ENCODE measurements at regions not wholly inside any gene's neighbourhood (a gene's known extent, or its start where the extent isn't known, plus 50 kb on each side); places are given as distances from the start of the nearest gene placed in this dataset.
A peak's percentile ranks its signal among the peaks of the same experiment; 100 is the strongest.
"Not testable (repeated sequence)": the region's sequence is repeated elsewhere in the genome, so short reads cannot be mapped to it uniquely, and the experiment has no call there.

DNA sequence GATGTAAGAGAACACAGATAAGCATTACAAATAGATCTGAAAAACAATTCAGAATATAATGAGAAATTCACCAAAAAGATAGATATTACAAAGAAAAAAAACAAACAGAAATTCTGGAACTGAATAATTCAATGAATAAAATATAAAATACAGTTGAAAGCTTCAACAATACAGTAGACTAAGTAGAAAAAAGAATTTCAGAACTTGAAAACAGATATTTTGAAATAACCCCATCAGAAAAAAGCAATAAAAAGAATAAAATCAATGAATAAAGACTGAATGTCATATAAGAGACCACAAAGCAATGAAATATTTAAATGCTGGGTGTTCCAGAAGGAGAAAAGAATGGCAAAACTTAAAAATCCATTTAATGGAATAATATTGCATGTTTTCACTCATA, 611.4 kb upstream of the GHITM start:
- no peak for TF ChIP-seq POLR2A (IDR thresholded peaks at IDR 0.05; ENCODE audit: low read depth, low read length)
- no peak for DNase-seq (ENCODE audit: insufficient read length)
- no peak for FAIRE-seq

DNA sequence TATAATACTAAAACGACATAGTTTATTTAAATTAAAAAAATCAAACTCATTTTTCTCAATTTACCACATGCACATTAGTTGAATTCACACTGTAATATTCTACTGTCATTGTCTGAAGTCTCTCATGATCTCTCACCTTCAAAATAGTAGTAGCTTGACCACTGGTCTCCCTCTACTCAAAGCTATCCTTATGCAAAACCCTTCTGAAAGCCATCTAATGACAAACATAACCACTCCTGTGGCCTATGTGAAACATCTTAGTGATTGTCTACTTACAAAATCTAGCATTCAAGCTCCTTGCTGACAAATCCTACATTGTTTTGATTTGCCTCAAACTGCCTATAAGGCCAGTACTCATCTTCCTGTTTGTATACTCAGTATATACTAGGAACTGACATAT, 606.0 kb upstream of the GHITM start:
- TF ChIP-seq POLR2A (IDR thresholded peaks at IDR 0.05; ENCODE audit: low read depth, low read length) = no peak
- FAIRE-seq = peak; percentile 40
- no peak for DNase-seq (ENCODE audit: insufficient read length)

DNA sequence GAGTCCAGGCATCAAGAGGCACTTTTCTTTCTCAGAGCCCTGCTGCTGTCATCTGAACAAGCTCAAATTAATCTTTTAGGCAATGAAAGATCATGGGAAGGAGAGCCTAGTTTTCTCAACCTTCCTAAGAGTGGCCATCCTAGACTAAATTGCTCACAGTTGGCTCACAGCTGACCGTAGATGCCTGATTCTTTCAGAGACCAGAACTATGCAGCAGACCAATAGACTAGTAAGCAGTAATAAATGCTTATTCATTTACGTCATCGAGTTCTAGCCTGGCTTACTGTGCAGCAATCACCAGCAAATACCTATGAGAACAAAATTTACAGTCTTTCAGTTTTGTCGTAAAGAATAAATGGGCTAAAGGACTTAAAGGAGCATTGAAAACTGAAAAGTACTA, 602.9 kb upstream of the GHITM start:
- TF ChIP-seq TAF1 (IDR thresholded peaks at IDR 0.05; ENCODE audit: borderline replicate concordance, low read depth, low read length) (no peak), POLR2AphosphoS5 (IDR thresholded peaks at IDR 0.05; ENCODE audit: low read depth, low read length) (no peak), POLR2A (IDR thresholded peaks at IDR 0.05; ENCODE audit: low read depth, low read length) (no peak)
- FAIRE-seq (no peak), DNase-seq (ENCODE audit: insufficient read length) (no peak)

DNA sequence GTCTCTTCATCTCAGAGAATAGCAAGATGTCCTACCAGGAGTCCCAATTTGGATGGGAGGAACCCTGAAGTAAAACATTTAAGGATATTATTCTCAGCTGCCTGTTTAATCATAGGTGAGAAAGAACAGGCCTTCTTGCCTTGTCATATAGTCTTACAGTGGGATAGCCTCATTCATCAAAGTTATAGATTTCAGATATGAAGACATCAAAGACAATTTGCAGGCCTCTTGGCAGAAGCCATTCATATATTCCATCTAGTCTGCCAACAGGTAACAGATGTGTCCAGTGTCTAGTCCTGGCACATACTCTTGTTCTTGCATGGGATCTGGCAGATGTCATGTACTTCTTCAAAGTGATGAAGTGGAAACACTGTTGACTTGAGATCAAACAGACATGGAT, 601.3 kb upstream of the GHITM start:
- TF ChIP-seq POLR2AphosphoS5 (IDR thresholded peaks at IDR 0.05; ENCODE audit: low read depth, low read length) (no peak), TAF1 (IDR thresholded peaks at IDR 0.05; ENCODE audit: borderline replicate concordance, low read depth, low read length) (no peak), POLR2A (IDR thresholded peaks at IDR 0.05; ENCODE audit: low read depth, low read length) (no peak)
- FAIRE-seq (no peak), DNase-seq (ENCODE audit: insufficient read length) (no peak)

DNA sequence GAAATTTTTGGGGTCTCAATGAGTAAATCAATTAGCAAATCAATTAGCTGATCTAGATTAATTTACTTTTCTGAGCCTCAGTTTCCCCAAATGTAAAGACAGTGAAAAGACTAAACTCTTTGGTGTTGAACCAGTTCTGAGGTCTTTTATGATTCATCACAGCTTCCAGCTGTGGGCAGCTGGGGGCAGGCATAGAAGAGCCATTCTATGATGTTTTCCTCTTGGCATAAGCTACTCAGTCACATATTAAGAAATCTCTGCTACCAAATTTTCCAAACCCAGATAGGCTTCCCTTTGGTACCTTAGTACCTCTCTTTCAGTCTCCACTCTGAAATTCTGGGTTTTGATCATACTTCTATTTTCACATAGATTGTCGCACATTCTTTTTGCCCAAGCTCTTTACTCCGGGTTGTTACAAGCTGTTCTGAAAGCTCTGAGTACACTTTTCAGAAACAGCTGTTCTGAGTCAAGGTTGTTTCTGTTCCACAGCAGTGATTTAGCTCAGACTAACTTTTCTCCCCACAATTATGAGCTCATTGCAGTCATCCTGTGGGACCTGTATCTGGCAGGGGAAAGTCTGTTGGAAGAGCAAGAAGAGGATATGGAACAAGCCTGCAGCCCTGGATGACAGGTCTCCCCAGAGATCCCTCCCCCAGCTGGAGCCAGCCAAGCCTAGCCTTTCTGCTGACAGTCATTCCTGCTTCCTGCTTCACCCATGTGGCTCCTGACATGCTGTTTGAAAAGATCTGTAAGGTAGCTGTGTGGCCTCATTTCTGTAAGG, 599.6 kb upstream of the GHITM start:
- no peak for DNase-seq (ENCODE audit: insufficient read length)
- FAIRE-seq = peak; percentile 78
- TF ChIP-seq TAF1 (IDR thresholded peaks at IDR 0.05; ENCODE audit: borderline replicate concordance, low read depth, low read length) (no peak), POLR2A (IDR thresholded peaks at IDR 0.05; ENCODE audit: low read depth, low read length) (no peak), POLR2AphosphoS5 (IDR thresholded peaks at IDR 0.05; ENCODE audit: low read depth, low read length) (no peak)

DNA sequence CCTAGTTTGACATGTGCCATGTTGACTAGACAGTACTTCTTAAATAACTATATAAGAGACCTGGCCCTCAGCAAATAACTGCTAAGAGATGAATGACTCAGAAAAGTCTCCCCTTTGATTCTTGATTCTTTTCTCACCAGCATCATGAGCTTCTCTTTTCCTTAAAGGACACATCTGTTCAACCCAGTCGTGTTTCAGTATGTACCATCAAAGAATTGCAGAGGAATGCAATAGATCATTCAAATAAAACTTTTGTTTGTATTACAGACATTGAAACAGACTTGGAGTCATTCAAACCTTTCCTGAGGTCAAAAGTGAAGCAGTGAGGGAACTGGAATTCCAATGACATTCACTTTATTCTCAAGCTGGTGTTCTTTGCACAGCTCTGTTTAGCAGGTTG, 598.3 kb upstream of the GHITM start:
- TF ChIP-seq POLR2A (IDR thresholded peaks at IDR 0.05; ENCODE audit: low read depth, low read length) (no peak), POLR2AphosphoS5 (IDR thresholded peaks at IDR 0.05; ENCODE audit: low read depth, low read length) (no peak), TAF1 (IDR thresholded peaks at IDR 0.05; ENCODE audit: borderline replicate concordance, low read depth, low read length) (no peak)
- no peak for DNase-seq (ENCODE audit: insufficient read length)
- FAIRE-seq = no peak

DNA sequence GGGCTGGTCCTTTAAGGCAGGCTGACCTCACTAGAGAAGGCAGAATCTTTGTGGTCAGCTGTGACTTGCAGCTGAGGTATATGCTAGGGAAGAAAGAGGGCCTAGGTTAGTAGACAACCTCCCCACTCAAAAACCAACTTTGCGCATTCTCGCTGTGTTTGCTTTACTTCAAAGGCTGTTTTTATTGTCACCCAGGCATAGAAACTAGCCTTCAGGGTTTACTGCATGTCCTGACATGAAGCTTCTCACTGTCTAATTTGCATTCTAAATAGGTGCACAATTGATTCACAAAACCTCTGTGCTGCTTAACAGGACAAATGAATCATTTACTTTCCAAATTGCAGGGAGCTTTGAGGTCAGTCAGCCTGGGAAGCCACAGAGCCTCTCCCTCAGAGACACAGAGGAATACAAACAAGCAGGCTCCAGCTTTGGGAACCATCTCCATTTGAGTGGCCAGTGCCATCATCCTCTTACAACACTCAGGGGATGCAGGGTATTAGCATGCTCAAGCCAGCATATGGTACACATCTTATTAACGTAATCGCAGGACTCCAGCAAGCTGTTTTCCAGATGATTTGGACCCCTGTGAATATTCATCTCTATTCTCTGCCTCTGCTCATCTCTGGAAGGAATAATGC, 596.4 kb upstream of the GHITM start:
- TF ChIP-seq POLR2A (IDR thresholded peaks at IDR 0.05; ENCODE audit: low read depth, low read length) = no peak
- TF ChIP-seq TAF1 (IDR thresholded peaks at IDR 0.05; ENCODE audit: borderline replicate concordance, low read depth, low read length) = no peak
- FAIRE-seq (peak; percentile 88), DNase-seq (ENCODE audit: insufficient read length) (no peak)

DNA sequence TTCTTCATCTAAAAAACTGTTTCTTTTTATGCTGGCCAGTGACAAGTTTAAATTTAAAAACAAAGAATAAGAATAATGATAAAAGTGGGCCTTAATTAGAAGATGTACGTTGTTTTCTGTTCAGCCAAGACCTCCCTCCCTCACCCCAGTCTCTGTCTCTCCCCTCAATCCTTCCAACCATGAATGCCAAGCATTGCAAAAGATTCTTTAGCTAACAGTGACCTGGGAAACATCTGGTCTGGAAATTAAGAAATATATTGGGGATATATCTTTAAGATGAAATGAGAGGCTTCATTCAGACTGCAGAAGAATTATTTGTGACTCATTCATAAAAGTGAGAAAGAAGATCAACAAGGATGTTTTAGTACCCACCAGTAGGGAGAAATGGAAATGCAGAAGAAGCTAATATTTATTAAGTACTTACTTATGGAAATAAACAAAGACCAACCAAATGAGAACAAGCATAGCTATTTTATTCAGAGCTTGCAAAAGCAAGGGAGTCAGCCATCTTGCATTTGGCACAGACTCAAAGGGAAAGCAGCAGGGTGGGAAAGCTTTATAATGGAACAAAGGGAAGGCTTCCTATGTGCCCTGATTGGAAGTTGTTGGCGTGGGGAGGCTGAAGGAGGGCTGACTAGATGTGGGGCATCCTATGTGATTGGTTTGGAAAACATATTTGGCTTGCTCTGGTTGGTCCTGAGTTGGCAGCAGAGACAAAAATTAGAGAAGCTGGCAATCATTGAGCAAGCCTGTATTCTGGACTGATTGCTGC, 595.4 kb upstream of the GHITM start:
- TF ChIP-seq TAF1 (IDR thresholded peaks at IDR 0.05; ENCODE audit: borderline replicate concordance, low read depth, low read length) = no peak
- no peak for TF ChIP-seq POLR2AphosphoS5 (IDR thresholded peaks at IDR 0.05; ENCODE audit: low read depth, low read length)
- TF ChIP-seq POLR2A (IDR thresholded peaks at IDR 0.05; ENCODE audit: low read depth, low read length) = no peak
- FAIRE-seq = no peak
- DNase-seq (ENCODE audit: insufficient read length) = no peak

DNA sequence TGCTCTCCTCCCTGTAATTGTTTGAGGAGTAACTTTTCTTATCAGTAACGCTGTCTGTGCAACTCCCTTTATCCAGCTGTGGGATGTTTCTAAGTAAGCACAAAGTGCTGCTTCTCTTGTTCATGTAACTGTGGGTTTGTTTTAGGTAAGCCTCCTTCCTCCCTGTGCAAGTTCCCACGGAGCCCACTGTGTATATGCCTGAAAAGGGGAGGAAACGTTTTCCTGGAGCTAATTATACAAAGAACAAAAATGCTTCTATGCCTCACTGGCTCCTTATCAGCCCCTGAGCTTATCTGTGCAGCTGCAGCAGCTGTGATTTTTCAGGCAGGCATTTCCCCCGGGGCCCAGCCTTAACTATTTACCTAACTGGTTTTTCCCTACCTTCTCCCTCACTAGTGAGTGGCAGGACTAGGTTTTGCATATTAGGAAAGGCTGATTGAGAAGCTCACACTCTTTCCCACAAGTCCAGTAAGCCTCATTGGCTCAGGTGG, 593.4 kb upstream of the GHITM start:
- FAIRE-seq (peak; percentile 85), DNase-seq (ENCODE audit: insufficient read length) (no peak)

DNA sequence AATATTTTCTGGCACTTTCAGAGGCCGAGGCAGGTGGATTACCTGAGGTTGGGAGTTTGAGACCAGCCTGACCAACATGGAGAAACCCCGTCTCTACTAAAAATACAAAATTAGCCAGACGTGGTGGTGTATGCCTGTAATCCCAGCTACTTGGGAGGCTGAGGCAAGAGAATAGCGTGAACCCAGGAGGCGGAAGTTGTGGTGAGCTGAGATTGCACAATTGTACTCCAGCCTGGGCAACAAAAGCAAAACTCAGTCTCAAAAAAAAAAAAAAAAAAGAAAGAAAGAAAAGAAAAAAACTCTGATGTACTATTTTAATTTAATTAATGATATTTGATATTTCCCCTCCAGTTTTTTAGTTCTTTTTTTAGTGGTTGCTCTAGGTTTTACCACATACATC, 588.1 kb upstream of the GHITM start:
- DNase-seq (ENCODE audit: insufficient read length); FAIRE-seq: not testable (repeated sequence)

More for the DNA sequence above, 593.4 kb upstream of the GHITM start:
- TF ChIP-seq POLR2AphosphoS5 (IDR thresholded peaks at IDR 0.05; ENCODE audit: low read depth, low read length) (no peak), POLR2A (IDR thresholded peaks at IDR 0.05; ENCODE audit: low read depth, low read length) (no peak), TAF1 (IDR thresholded peaks at IDR 0.05; ENCODE audit: borderline replicate concordance, low read depth, low read length) (no peak)

DNA sequence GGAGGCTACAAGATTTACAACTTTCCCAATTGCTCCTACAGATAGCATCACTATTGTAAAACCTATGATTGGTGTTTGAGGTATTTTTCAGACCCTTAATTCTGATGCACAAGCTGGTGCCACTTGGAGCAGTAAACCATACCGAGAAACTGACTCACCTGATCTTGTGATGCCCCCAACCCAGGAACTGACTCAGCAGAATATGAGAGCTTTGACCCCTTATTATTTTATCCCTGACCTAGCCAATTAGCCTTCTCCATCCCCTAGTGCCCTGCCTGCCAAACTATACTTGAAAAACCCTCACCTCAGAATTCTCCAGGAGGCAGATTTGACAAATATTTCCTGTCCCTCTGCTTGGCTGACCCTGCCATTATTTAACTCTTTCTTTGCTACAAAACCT, 585.9 kb upstream of the GHITM start:
- FAIRE-seq (no peak), DNase-seq (ENCODE audit: insufficient read length) (no peak)
- TF ChIP-seq TAF1 (IDR thresholded peaks at IDR 0.05; ENCODE audit: borderline replicate concordance, low read depth, low read length) (no peak), POLR2AphosphoS5 (IDR thresholded peaks at IDR 0.05; ENCODE audit: low read depth, low read length) (no peak), POLR2A (IDR thresholded peaks at IDR 0.05; ENCODE audit: low read depth, low read length) (no peak)

DNA sequence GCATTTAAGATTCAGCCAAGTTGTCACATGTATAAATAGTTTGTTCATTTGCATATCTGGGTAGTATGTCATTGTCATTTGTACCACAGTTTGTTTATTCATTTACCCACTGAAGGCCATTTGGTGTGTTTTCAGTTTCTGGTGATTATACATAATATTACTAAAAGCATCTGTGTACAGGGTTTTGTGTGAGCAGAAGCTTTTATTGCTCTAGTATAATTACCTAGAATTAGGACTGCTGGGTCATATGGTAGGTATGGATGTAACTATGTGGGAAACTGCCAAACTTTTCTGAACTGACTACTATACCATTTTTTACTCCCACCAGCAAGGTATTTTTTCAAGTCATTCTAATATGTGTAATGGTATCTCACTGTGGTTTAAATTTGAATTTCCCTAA, 584.0 kb upstream of the GHITM start:
- DNase-seq (ENCODE audit: insufficient read length) (no peak), FAIRE-seq (peak; percentile 46)
- TF ChIP-seq POLR2AphosphoS5 (IDR thresholded peaks at IDR 0.05; ENCODE audit: low read depth, low read length) = no peak
- TF ChIP-seq TAF1 (IDR thresholded peaks at IDR 0.05; ENCODE audit: borderline replicate concordance, low read depth, low read length) = no peak
- TF ChIP-seq POLR2A (IDR thresholded peaks at IDR 0.05; ENCODE audit: low read depth, low read length) = no peak
